ENCODE measurements at regions not wholly inside any gene's neighbourhood (a gene's known extent, or its start where the extent isn't known, plus 50 kb on each side); places are given as distances from the start of the nearest gene placed in this dataset.

GRCh38 chr4:179977378-179977777, 2265.8 kb upstream of the TENM3 start:
- TF ChIP-seq CTCF (IDR thresholded peaks at IDR 0.05): no peak
- TF ChIP-seq POLR2A (IDR thresholded peaks at IDR 0.05): no peak
